Keratinocyte (primary cell): ENCODE measurements at regions not wholly inside any gene's neighbourhood (a gene's known extent, or its start where the extent isn't known, plus 50 kb on each side); places are given as distances from the start of the nearest gene placed in this dataset.

Source experiments
- DNase-seq: peaks from one replicate; pipeline ENCODE4 v3.0.0-alpha.2; 2011; ENCODE audit warnings: low read depth, missing footprints, low spot score
- FAIRE-seq: peaks from 2 replicates; lab custom pipeline; 2011; peaks lifted over from hg19 to GRCh38; lab: Jason Lieb, UNC
- H2AFZ ChIP-seq: 2 replicates; pipeline ENCODE4 v1.6.0; 2012; ENCODE audit warnings: low read length, control low read depth, inconsistent platforms; ENCODE audit not compliant: control insufficient read depth
- H3K27ac ChIP-seq: 2 replicates; pipeline ENCODE4 v1.5.1; 2011; ENCODE audit warnings: low read length; ENCODE audit not compliant: control insufficient read depth, insufficient read depth
- H3K27me3 ChIP-seq: 3 replicates; pipeline ENCODE4 v1.6.0; 2011; ENCODE audit warnings: low read length; ENCODE audit not compliant: control insufficient read depth, insufficient read depth; ENCODE audit errors: extremely low read depth
- H3K36me3 ChIP-seq, 2 experiments: 2 replicates in 1 of 2; 3 replicates in 1 of 2; pipeline ENCODE4 v1.5.1; 2011; ENCODE audit warnings: low read length in 2 of 2, mild to moderate bottlenecking in 1 of 2; ENCODE audit not compliant: control insufficient read depth in 2 of 2, insufficient read depth in 2 of 2; ENCODE audit errors: extremely low read depth in 1 of 2
- H3K4me1 ChIP-seq: 3 replicates; pipeline ENCODE4 v1.5.1; 2011; ENCODE audit warnings: low read length; ENCODE audit not compliant: control insufficient read depth, insufficient read depth; ENCODE audit errors: extremely low read depth
- H3K4me2 ChIP-seq: 3 replicates; pipeline ENCODE4 v1.6.0; 2011; ENCODE audit warnings: low read depth, low read length; ENCODE audit not compliant: control insufficient read depth, insufficient read depth; ENCODE audit errors: extremely low read depth
- H3K4me3 ChIP-seq, 3 experiments: fragments of 200-600 bp in 1 of 3; sonication (generic) in 1 of 3; 2 replicates in 2 of 3; 3 replicates in 1 of 3; pipeline ENCODE4 v1.5.1; 2011 to 2016; ENCODE audit warnings: low read length in 3 of 3, mild to moderate bottlenecking in 3 of 3, control low read depth in 2 of 3, inconsistent platforms in 1 of 3, low read depth in 1 of 3, mixed read lengths in 1 of 3, mixed run types in 1 of 3, moderate library complexity in 1 of 3; ENCODE audit not compliant: control insufficient read depth in 2 of 3, insufficient read depth in 2 of 3; ENCODE audit errors: extremely low read depth in 1 of 3
- H3K79me2 ChIP-seq: 2 replicates; pipeline ENCODE4 v1.6.0; 2012; ENCODE audit warnings: low read length; ENCODE audit not compliant: control insufficient read depth, insufficient read depth
- H3K9ac ChIP-seq: 3 replicates; pipeline ENCODE4 v1.6.0; 2011; ENCODE audit warnings: low read length; ENCODE audit not compliant: control insufficient read depth, insufficient read depth; ENCODE audit errors: extremely low read depth
- H3K9me1 ChIP-seq: 3 replicates; pipeline ENCODE4 v1.6.0; 2011; ENCODE audit warnings: low read length; ENCODE audit not compliant: control insufficient read depth, insufficient read depth; ENCODE audit errors: extremely low read depth
- H3K9me3 ChIP-seq: 2 replicates; pipeline ENCODE4 v1.5.1; 2012; ENCODE audit warnings: low read depth, low read length; ENCODE audit not compliant: control insufficient read depth
- H4K20me1 ChIP-seq: 3 replicates; pipeline ENCODE4 v1.6.0; 2011; ENCODE audit warnings: low read length; ENCODE audit not compliant: control insufficient read depth, insufficient read depth; ENCODE audit errors: extremely low read depth
- EZH2 ChIP-seq: IDR thresholded peaks from one replicate; pipeline ENCODE4 v1.6.1; 2012; ENCODE audit warnings: inconsistent platforms, mild to moderate bottlenecking, low read length, moderate library complexity
- dilution Hi-C: fragments of 300-500 bp; cut with MboI; formaldehyde crosslinking; loops from one replicate; pipeline ENCODE4 v1.7.0; 2020; ENCODE audit warnings: low sequenced_read_pairs; ENCODE audit not compliant: extremely low pct_ligation_motif_present
- TF ChIP-seq, protein P1 (sequence below), 3 experiments: IDR thresholded peaks in 1 of 3; conservative IDR thresholded peaks in 1 of 3; optimal IDR thresholded peaks in 1 of 3; 2 replicates in 2 of 3; 3 replicates in 1 of 3; pipeline versions ENCODE3 to v1.5.1; 2011; ENCODE audit warnings: low read length in 3 of 3, mild to moderate bottlenecking in 3 of 3, moderate library complexity in 2 of 3, control low read depth in 1 of 3, inconsistent platforms in 1 of 3; ENCODE audit not compliant: insufficient read depth in 2 of 3; ENCODE audit errors: extremely low read depth in 1 of 3

DNA sequence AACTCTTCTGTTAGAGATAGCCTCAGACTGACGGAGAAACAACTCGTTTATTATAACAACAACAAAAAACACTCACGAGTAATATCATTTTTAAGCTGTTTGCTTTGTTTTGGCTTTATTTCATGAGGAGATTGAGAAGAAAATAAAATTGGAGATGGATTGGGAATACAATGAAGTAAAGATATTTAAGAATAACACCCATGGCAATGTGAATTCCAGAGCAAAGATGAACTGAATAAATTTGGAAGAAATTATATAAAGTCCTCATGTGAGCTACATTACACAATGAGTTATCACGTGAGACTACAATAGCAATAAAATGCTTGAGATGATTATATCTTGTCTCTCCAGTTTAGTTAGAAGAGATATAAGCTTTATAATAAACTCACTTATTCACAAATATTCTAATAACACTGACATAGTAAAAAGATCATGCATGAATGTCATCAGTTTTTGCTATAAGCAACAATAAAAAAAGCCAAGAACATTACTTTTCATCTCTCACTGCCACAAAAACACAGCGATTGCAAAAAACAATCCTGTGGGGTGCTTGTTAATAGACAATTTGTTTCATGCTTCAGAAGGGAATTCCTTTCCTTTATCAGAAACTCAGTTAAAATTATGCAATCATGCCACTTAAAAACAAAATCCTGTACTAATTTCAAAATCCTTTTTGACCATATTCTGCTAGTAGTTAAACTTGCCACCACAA, 696.7 kb upstream of the MARCKS start:
- no peaks in the 10 kb centered on the region for H3K36me3 ChIP-seq
- H3K79me2 ChIP-seq, result no peaks in the 10 kb centered on the region
- no peak overlapping the region for H3K27ac ChIP-seq
- dilution Hi-C loops, result no loop called here
- H3K9ac ChIP-seq, result no peak overlapping the region
- H3K4me2 ChIP-seq, result no peak overlapping the region
- FAIRE-seq, result no peak
- H4K20me1 ChIP-seq, result no peaks in the 10 kb centered on the region
- H3K27me3 ChIP-seq, result no peaks in the 10 kb centered on the region
- H3K4me3 ChIP-seq, result no peak overlapping the region
- H3K9me3 ChIP-seq, result no peaks in the 10 kb centered on the region
- DNase-seq, result no peak
- H3K9me1 ChIP-seq, result no peaks in the 10 kb centered on the region
- H3K4me1 ChIP-seq, result no peaks in the 10 kb centered on the region
- TF ChIP-seq EZH2, result no peak
- TF ChIP-seq, protein P1, sequence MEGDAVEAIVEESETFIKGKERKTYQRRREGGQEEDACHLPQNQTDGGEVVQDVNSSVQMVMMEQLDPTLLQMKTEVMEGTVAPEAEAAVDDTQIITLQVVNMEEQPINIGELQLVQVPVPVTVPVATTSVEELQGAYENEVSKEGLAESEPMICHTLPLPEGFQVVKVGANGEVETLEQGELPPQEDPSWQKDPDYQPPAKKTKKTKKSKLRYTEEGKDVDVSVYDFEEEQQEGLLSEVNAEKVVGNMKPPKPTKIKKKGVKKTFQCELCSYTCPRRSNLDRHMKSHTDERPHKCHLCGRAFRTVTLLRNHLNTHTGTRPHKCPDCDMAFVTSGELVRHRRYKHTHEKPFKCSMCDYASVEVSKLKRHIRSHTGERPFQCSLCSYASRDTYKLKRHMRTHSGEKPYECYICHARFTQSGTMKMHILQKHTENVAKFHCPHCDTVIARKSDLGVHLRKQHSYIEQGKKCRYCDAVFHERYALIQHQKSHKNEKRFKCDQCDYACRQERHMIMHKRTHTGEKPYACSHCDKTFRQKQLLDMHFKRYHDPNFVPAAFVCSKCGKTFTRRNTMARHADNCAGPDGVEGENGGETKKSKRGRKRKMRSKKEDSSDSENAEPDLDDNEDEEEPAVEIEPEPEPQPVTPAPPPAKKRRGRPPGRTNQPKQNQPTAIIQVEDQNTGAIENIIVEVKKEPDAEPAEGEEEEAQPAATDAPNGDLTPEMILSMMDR (optimal IDR thresholded peaks at IDR 0.05 in 1 of 3, IDR thresholded peaks at IDR 0.05 in 1 of 3, conservative IDR thresholded peaks at IDR 0.05 in 1 of 3; ENCODE audit: extremely low read depth in 1 of 3, insufficient read depth in 2 of 3, low read length in 3 of 3), result no peak
- no peak overlapping the region for H2AFZ ChIP-seq

DNA sequence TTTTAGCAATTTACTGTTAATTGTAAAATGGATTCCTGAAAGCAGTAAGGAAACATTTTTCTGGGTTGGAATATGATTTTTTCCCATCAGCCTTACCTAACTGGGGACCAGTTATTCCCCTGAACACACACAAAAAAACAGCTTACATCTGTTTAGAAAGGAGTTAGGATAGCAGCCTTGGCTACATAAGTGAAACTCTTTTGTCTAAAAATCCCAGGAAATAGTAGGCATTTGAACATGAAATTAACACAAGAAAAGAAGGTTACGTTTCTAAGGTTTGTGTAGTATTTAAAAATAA, 696.2 kb upstream of the MARCKS start:
- no peak for FAIRE-seq
- H3K9me3 ChIP-seq, result no peaks in the 10 kb centered on the region
- no peaks in the 10 kb centered on the region for H4K20me1 ChIP-seq
- TF ChIP-seq, protein P1 (optimal IDR thresholded peaks at IDR 0.05 in 1 of 3, IDR thresholded peaks at IDR 0.05 in 1 of 3, conservative IDR thresholded peaks at IDR 0.05 in 1 of 3; ENCODE audit: extremely low read depth in 1 of 3, insufficient read depth in 2 of 3, low read length in 3 of 3), result no peak
- TF ChIP-seq EZH2, result no peak
- no peak overlapping the region for H3K27ac ChIP-seq
- no peak overlapping the region for H3K4me2 ChIP-seq
- no peaks in the 10 kb centered on the region for H3K9me1 ChIP-seq
- H3K4me1 ChIP-seq, result no peaks in the 10 kb centered on the region
- DNase-seq, result no peak
- H3K36me3 ChIP-seq, result no peaks in the 10 kb centered on the region
- H3K4me3 ChIP-seq, result no peak overlapping the region
- dilution Hi-C loops, result no loop called here
- H3K79me2 ChIP-seq, result no peaks in the 10 kb centered on the region
- H3K9ac ChIP-seq, result no peak overlapping the region
- no peaks in the 10 kb centered on the region for H3K27me3 ChIP-seq
- no peak overlapping the region for H2AFZ ChIP-seq
